ENCODE measurements at regions not wholly inside any gene's neighbourhood (a gene's known extent, or its start where the extent isn't known, plus 50 kb on each side); places are given as distances from the start of the nearest gene placed in this dataset.
"Not testable (repeated sequence)": the region's sequence is repeated elsewhere in the genome, so short reads cannot be mapped to it uniquely, and the experiment has no call there.

- no peak for DNase-seq (ENCODE audit: low read depth, low spot score)
These were observed 303.7 kb upstream of the PAPPA start for GRCh38 chr9:115849679-115850412.

GRCh38 chr9:115850548-115851304 is 302.9 kb upstream of the PAPPA start:
- no peak for TF ChIP-seq CTCF (IDR thresholded peaks at IDR 0.05; ENCODE audit: low read depth, low read length)
- H3K9me3 ChIP-seq (ENCODE audit: control insufficient read depth, insufficient read depth, low read length) = no peaks in the 10 kb centered on the region
- no peaks in the 10 kb centered on the region for H3K27me3 ChIP-seq (ENCODE audit: control insufficient read depth, insufficient read depth, low read length)
- H3K4me3 ChIP-seq (ENCODE audit: low read depth, low read length) = no peak overlapping the region
- no peak overlapping the region for H3K27ac ChIP-seq (ENCODE audit: low read depth, low read length)
- DNase-seq (ENCODE audit: low read depth, low spot score) = peak; percentile 54
- ChIA-PET CTCF (interaction anchor here (2.1 kb wide), 1 partner anchor 258 kb away, joined by 12 read pairs; no protein-coding TSS in a partner anchor), POLR2A (interaction anchor here (0.5 to 2.2 kb wide), 6 partner anchors 94 to 305 kb away, joined by 3 to 12 read pairs (median 3); no protein-coding TSS in a partner anchor)

More at GRCh38 chr9:115849679-115850412, 303.7 kb upstream of the PAPPA start:
- CTCF ChIA-PET = interaction anchor here (1.2 to 2.1 kb wide), 2 partner anchors 257 to 297 kb away, joined by 3 to 12 read pairs; no protein-coding TSS in a partner anchor
- Histone ChIP-seq H3K27me3 (ENCODE audit: control insufficient read depth, insufficient read depth, low read length) (no peaks in the 10 kb centered on the region), H3K9me3 (ENCODE audit: control insufficient read depth, insufficient read depth, low read length) (no peaks in the 10 kb centered on the region), H3K27ac (ENCODE audit: low read depth, low read length) (no peak overlapping the region), H3K4me3 (ENCODE audit: low read depth, low read length) (no peak overlapping the region)
- TF ChIP-seq CTCF (IDR thresholded peaks at IDR 0.05; ENCODE audit: low read depth, low read length) = no peak; the same call in 1 of the 2 replicates
- POLR2A ChIA-PET = interaction anchor here (0.5 to 2.2 kb wide), 6 partner anchors 95 to 306 kb away, joined by 3 to 12 read pairs (median 3); no protein-coding TSS in a partner anchor

GRCh38 chr9:115855458-115856133 is 298.0 kb upstream of the PAPPA start:
- Histone ChIP-seq H3K27ac (ENCODE audit: low read depth, low read length) (no peak overlapping the region), H3K4me3 (ENCODE audit: low read depth, low read length) (no peak overlapping the region), H3K9me3 (ENCODE audit: control insufficient read depth, insufficient read depth, low read length) (no peaks in the 10 kb centered on the region), H3K27me3 (ENCODE audit: control insufficient read depth, insufficient read depth, low read length) (no peaks in the 10 kb centered on the region)
- TF ChIP-seq CTCF (IDR thresholded peaks at IDR 0.05; ENCODE audit: low read depth, low read length) = no peak
- ChIA-PET CTCF (interaction anchor here (1.0 kb wide), 1 partner anchor 17 kb away, joined by 4 read pairs; no protein-coding TSS in a partner anchor), POLR2A (no interaction called here)
- no peak for DNase-seq (ENCODE audit: low read depth, low spot score)

GRCh38 chr9:115858421-115858820 is 295.2 kb upstream of the PAPPA start:
- POLR2A ChIA-PET; H3K27me3 ChIP-seq (ENCODE audit: control insufficient read depth, insufficient read depth, low read length); H3K9me3 ChIP-seq (ENCODE audit: control insufficient read depth, insufficient read depth, low read length); DNase-seq (ENCODE audit: low read depth, low spot score); H3K4me3 ChIP-seq (ENCODE audit: low read depth, low read length); CTCF ChIA-PET; H3K27ac ChIP-seq (ENCODE audit: low read depth, low read length): not testable (repeated sequence)

- POLR2A ChIA-PET = no interaction called here
- H3K4me3 ChIP-seq (ENCODE audit: low read depth, low read length) = no peak overlapping the region
- no peak for TF ChIP-seq CTCF (IDR thresholded peaks at IDR 0.05; ENCODE audit: low read depth, low read length)
- H3K27ac ChIP-seq (ENCODE audit: low read depth, low read length) = no peak overlapping the region
- H3K9me3 ChIP-seq (ENCODE audit: control insufficient read depth, insufficient read depth, low read length) = no peaks in the 10 kb centered on the region
- no peaks in the 10 kb centered on the region for H3K27me3 ChIP-seq (ENCODE audit: control insufficient read depth, insufficient read depth, low read length)
- CTCF ChIA-PET = no interaction called here
- DNase-seq (ENCODE audit: low read depth, low spot score) = no peak
These were observed 291.6 kb upstream of the PAPPA start for GRCh38 chr9:115862021-115862420.
